ENCODE measurements at regions not wholly inside any gene's neighbourhood (a gene's known extent, or its start where the extent isn't known, plus 50 kb on each side); places are given as distances from the start of the nearest gene placed in this dataset.

DNA sequence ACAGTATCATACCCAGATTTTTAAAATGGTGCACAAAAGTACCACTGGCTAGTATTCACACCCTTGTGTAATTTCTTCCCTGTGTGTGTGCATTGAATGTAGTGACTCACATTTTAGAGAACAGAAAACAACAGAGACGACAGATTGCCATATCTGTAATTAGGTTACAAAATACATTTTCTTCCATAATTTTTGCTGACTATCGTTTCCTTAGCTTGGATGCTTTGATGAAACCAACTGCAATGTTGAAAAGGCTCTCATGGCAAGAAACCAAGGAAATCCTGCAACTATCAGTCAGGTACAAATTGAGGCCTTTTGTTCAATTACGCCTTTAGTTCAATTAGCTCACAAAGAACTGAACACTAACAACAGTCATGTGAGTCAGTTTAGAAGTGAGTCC, 484.4 kb downstream of the ZNF804A start:
- Histone ChIP-seq H3K4me1 (ENCODE audit: control insufficient read depth, extremely low read depth, insufficient read depth, low read length) (no peaks in the 10 kb centered on the region), H3K27ac (ENCODE audit: insufficient read depth, low read length) (no peak overlapping the region), H3K4me2 (ENCODE audit: extremely low read depth, insufficient read depth, low read length) (no peak overlapping the region), H3K36me3 (ENCODE audit: control insufficient read depth, insufficient read depth, low read length) (no peaks in the 10 kb centered on the region), H3K4me3 (replicated peaks in 1 of 4; ENCODE audit: control extremely low read depth in 1 of 4, insufficient read depth in 1 of 4, low read depth in 3 of 4, low read length in 4 of 4) (no peak overlapping the region), H3K79me2 (ENCODE audit: control insufficient read depth, insufficient read depth, low read length) (no peaks in the 10 kb centered on the region), H3K9me3 (ENCODE audit: control insufficient read depth, insufficient read depth, low read depth, low read length) (no peaks in the 10 kb centered on the region), H2AFZ (ENCODE audit: low read length) (no peak overlapping the region), H3K9ac (ENCODE audit: insufficient read depth, low read length) (no peak overlapping the region), H3K27me3 (ENCODE audit: control insufficient read depth, insufficient read depth, low read length) (no peaks in the 10 kb centered on the region), H4K20me1 (ENCODE audit: control insufficient read depth, extremely low read depth, insufficient read depth, low read length) (no peaks in the 10 kb centered on the region)
- DNase-seq (ENCODE audit: low read depth in 2 of 2) = no peak
- TF ChIP-seq, protein P1, sequence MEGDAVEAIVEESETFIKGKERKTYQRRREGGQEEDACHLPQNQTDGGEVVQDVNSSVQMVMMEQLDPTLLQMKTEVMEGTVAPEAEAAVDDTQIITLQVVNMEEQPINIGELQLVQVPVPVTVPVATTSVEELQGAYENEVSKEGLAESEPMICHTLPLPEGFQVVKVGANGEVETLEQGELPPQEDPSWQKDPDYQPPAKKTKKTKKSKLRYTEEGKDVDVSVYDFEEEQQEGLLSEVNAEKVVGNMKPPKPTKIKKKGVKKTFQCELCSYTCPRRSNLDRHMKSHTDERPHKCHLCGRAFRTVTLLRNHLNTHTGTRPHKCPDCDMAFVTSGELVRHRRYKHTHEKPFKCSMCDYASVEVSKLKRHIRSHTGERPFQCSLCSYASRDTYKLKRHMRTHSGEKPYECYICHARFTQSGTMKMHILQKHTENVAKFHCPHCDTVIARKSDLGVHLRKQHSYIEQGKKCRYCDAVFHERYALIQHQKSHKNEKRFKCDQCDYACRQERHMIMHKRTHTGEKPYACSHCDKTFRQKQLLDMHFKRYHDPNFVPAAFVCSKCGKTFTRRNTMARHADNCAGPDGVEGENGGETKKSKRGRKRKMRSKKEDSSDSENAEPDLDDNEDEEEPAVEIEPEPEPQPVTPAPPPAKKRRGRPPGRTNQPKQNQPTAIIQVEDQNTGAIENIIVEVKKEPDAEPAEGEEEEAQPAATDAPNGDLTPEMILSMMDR (conservative IDR thresholded peaks at IDR 0.05 in 1 of 2, IDR thresholded peaks at IDR 0.05 in 1 of 2; ENCODE audit: low read depth in 1 of 2, low read length in 2 of 2) = no peak
- TF ChIP-seq EZH2 (IDR thresholded peaks at IDR 0.05; ENCODE audit: low read length, missing control alignments) = no peak

DNA sequence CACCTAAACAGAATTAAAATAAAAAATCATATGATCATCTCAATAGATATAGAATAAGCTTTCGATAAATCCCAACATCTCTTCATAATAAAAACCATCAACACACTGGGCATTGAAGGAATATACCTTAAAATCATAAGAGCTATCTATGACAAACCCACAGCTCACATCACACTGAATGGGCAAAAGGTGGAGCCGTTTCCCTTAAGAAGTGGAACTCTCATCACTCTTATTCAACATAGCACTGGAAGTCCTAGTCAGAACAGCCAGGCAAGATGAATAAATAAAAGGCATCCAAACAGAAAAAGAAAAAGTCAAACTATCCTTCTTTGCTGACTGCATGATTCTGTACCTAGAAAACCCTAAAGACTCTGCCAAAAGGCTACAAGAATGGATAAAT, 510.3 kb downstream of the ZNF804A start:
- no peak overlapping the region for H2AFZ ChIP-seq (ENCODE audit: low read length)
- no peak overlapping the region for H3K4me2 ChIP-seq (ENCODE audit: extremely low read depth, insufficient read depth, low read length)
- no peak for TF ChIP-seq EZH2 (IDR thresholded peaks at IDR 0.05; ENCODE audit: low read length, missing control alignments)
- TF ChIP-seq, protein P1 (conservative IDR thresholded peaks at IDR 0.05 in 1 of 2, IDR thresholded peaks at IDR 0.05 in 1 of 2; ENCODE audit: low read depth in 1 of 2, low read length in 2 of 2) = no peak
- H3K36me3 ChIP-seq (ENCODE audit: control insufficient read depth, insufficient read depth, low read length) = no peaks in the 10 kb centered on the region
- no peaks in the 10 kb centered on the region for H4K20me1 ChIP-seq (ENCODE audit: control insufficient read depth, extremely low read depth, insufficient read depth, low read length)
- no peak overlapping the region for H3K4me3 ChIP-seq (replicated peaks in 1 of 4; ENCODE audit: control extremely low read depth in 1 of 4, insufficient read depth in 1 of 4, low read depth in 3 of 4, low read length in 4 of 4)
- H3K4me1 ChIP-seq (ENCODE audit: control insufficient read depth, extremely low read depth, insufficient read depth, low read length) = no peaks in the 10 kb centered on the region
- no peaks in the 10 kb centered on the region for H3K9me3 ChIP-seq (ENCODE audit: control insufficient read depth, insufficient read depth, low read depth, low read length)
- no peak overlapping the region for H3K9ac ChIP-seq (ENCODE audit: insufficient read depth, low read length)
- H3K27me3 ChIP-seq (ENCODE audit: control insufficient read depth, insufficient read depth, low read length) = no peaks in the 10 kb centered on the region
- peak in 1 of 2 donors; percentile 31 for DNase-seq (ENCODE audit: low read depth in 2 of 2)
- no peaks in the 10 kb centered on the region for H3K79me2 ChIP-seq (ENCODE audit: control insufficient read depth, insufficient read depth, low read length)
- no peak overlapping the region for H3K27ac ChIP-seq (ENCODE audit: insufficient read depth, low read length)

DNA sequence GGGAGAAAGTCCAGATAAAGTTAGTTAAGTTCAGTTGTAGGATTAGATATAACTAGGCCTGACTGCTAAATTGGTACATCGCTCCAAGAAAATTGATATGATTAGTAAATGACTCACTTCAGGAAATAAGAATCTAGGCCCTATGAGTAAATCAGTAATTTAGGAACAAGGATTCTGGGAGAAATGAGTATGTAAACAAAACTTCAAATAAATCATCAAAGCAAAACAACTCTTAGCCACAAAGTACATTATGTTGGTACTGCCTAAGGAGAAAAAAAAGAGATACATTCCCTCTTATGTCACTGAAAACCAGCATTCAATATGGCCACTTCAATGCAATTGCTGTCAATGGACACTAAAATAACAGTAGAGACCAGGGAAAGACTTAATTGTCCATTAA, 529.1 kb downstream of the ZNF804A start:
- TF ChIP-seq, protein P1 (conservative IDR thresholded peaks at IDR 0.05 in 1 of 2, IDR thresholded peaks at IDR 0.05 in 1 of 2; ENCODE audit: low read depth in 1 of 2, low read length in 2 of 2) = no peak
- TF ChIP-seq EZH2 (IDR thresholded peaks at IDR 0.05; ENCODE audit: low read length, missing control alignments) = no peak
- Histone ChIP-seq H2AFZ (ENCODE audit: low read length) (no peak overlapping the region), H3K4me1 (ENCODE audit: control insufficient read depth, extremely low read depth, insufficient read depth, low read length) (no peaks in the 10 kb centered on the region)

More for the DNA sequence above, 529.1 kb downstream of the ZNF804A start:
- H3K4me2 ChIP-seq (ENCODE audit: extremely low read depth, insufficient read depth, low read length) = no peak overlapping the region
- no peaks in the 10 kb centered on the region for H3K27me3 ChIP-seq (ENCODE audit: control insufficient read depth, insufficient read depth, low read length)
- H4K20me1 ChIP-seq (ENCODE audit: control insufficient read depth, extremely low read depth, insufficient read depth, low read length) = no peaks in the 10 kb centered on the region
- H3K79me2 ChIP-seq (ENCODE audit: control insufficient read depth, insufficient read depth, low read length) = no peaks in the 10 kb centered on the region
- no peaks in the 10 kb centered on the region for H3K9me3 ChIP-seq (ENCODE audit: control insufficient read depth, insufficient read depth, low read depth, low read length)
- no peak overlapping the region for H3K9ac ChIP-seq (ENCODE audit: insufficient read depth, low read length)
- no peak overlapping the region for H3K4me3 ChIP-seq (replicated peaks in 1 of 4; ENCODE audit: control extremely low read depth in 1 of 4, insufficient read depth in 1 of 4, low read depth in 3 of 4, low read length in 4 of 4)
- no peaks in the 10 kb centered on the region for H3K36me3 ChIP-seq (ENCODE audit: control insufficient read depth, insufficient read depth, low read length)
- peak; percentile 7 to 84 for DNase-seq (ENCODE audit: low read depth in 2 of 2)
- H3K27ac ChIP-seq (ENCODE audit: insufficient read depth, low read length) = no peak overlapping the region
